ENCODE measurements at regions not wholly inside any gene's neighbourhood (a gene's known extent, or its start where the extent isn't known, plus 50 kb on each side); places are given as distances from the start of the nearest gene placed in this dataset.
"Not testable (repeated sequence)": the region's sequence is repeated elsewhere in the genome, so short reads cannot be mapped to it uniquely, and the experiment has no call there.

DNA sequence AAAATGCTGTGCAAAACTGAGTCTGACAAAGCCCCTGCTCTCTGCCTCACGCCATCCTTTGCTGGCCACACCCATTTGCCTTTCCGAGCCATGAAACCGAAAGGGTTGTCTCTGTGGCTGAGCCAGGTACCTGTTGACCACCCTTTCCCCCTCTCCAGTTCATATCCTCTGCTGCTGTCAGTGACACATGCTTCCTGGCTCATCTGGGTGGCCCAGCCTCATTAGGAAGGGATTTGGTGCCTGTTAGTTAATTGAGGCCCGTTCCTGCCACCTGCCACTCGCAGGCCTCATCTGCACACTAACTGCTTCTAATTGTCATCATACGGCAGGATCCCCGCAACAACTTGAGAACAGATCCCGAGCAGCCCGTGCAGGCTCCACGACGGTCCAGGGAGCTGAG lies 79.2 kb downstream of the OLIG1 start:
- no peaks in the 10 kb centered on the region for H4K20me1 ChIP-seq (ENCODE audit: insufficient read depth)
- H3K4me1 ChIP-seq (ENCODE audit: low read depth, poor library complexity, severe bottlenecking), result no peaks in the 10 kb centered on the region
- no peak overlapping the region for H3K9ac ChIP-seq
- H3K27ac ChIP-seq, result no peak overlapping the region
- no peak overlapping the region for H3K4me2 ChIP-seq
- H3K27me3 ChIP-seq (ENCODE audit: insufficient read depth, low read depth), result no peaks in the 10 kb centered on the region
- no peaks in the 10 kb centered on the region for H3K79me2 ChIP-seq (ENCODE audit: insufficient read depth, low read depth)
- no peak overlapping the region for H3K4me3 ChIP-seq (IDR thresholded peaks at IDR 0.05; ENCODE audit: insufficient read depth, low read depth, low read length)
- TF ChIP-seq, protein P1, sequence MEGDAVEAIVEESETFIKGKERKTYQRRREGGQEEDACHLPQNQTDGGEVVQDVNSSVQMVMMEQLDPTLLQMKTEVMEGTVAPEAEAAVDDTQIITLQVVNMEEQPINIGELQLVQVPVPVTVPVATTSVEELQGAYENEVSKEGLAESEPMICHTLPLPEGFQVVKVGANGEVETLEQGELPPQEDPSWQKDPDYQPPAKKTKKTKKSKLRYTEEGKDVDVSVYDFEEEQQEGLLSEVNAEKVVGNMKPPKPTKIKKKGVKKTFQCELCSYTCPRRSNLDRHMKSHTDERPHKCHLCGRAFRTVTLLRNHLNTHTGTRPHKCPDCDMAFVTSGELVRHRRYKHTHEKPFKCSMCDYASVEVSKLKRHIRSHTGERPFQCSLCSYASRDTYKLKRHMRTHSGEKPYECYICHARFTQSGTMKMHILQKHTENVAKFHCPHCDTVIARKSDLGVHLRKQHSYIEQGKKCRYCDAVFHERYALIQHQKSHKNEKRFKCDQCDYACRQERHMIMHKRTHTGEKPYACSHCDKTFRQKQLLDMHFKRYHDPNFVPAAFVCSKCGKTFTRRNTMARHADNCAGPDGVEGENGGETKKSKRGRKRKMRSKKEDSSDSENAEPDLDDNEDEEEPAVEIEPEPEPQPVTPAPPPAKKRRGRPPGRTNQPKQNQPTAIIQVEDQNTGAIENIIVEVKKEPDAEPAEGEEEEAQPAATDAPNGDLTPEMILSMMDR (conservative IDR thresholded peaks at IDR 0.05; ENCODE audit: low read depth, low read length), result no peak
- H2AFZ ChIP-seq (ENCODE audit: low read depth), result no peak overlapping the region
- H3K36me3 ChIP-seq (ENCODE audit: insufficient read depth), result no peaks in the 10 kb centered on the region

- not testable (repeated sequence) for H3K79me2 ChIP-seq (ENCODE audit: insufficient read depth, low read depth); H3K36me3 ChIP-seq (ENCODE audit: insufficient read depth); H3K4me3 ChIP-seq (IDR thresholded peaks at IDR 0.05; ENCODE audit: insufficient read depth, low read depth, low read length); H4K20me1 ChIP-seq (ENCODE audit: insufficient read depth); H3K4me2 ChIP-seq; H3K4me1 ChIP-seq (ENCODE audit: low read depth, poor library complexity, severe bottlenecking); H3K9ac ChIP-seq; H3K27me3 ChIP-seq (ENCODE audit: insufficient read depth, low read depth); H2AFZ ChIP-seq (ENCODE audit: low read depth); H3K27ac ChIP-seq
These were observed 78.8 kb upstream of the IFNAR2 start for GRCh38 chr21:33150968-33151367.

- Histone ChIP-seq H3K4me3 (IDR thresholded peaks at IDR 0.05; ENCODE audit: insufficient read depth, low read depth, low read length) (no peak overlapping the region), H2AFZ (ENCODE audit: low read depth) (no peak overlapping the region), H3K27ac (no peak overlapping the region), H3K27me3 (ENCODE audit: insufficient read depth, low read depth) (no peaks in the 10 kb centered on the region), H3K4me2 (no peak overlapping the region), H3K79me2 (ENCODE audit: insufficient read depth, low read depth) (no peaks in the 10 kb centered on the region), H3K36me3 (ENCODE audit: insufficient read depth) (no peaks in the 10 kb centered on the region), H4K20me1 (ENCODE audit: insufficient read depth) (no peaks in the 10 kb centered on the region), H3K9ac (no peak overlapping the region), H3K4me1 (ENCODE audit: low read depth, poor library complexity, severe bottlenecking) (no peaks in the 10 kb centered on the region)
- TF ChIP-seq, protein P1 (conservative IDR thresholded peaks at IDR 0.05; ENCODE audit: low read depth, low read length), result no peak
These were observed 77.6 kb upstream of the IFNAR2 start for GRCh38 chr21:33151941-33152731.

GRCh38 chr21:33152732-33153130 lies 77.0 kb upstream of the IFNAR2 start:
- H3K27me3 ChIP-seq (ENCODE audit: insufficient read depth, low read depth), result no peaks in the 10 kb centered on the region

GRCh38 chr21:33155005-33155404 lies 74.7 kb upstream of the IFNAR2 start:
- Histone ChIP-seq H2AFZ (ENCODE audit: low read depth) (no peak overlapping the region), H3K36me3 (ENCODE audit: insufficient read depth) (no peaks in the 10 kb centered on the region), H3K9ac (no peak overlapping the region), H4K20me1 (ENCODE audit: insufficient read depth) (no peaks in the 10 kb centered on the region), H3K27me3 (ENCODE audit: insufficient read depth, low read depth) (no peaks in the 10 kb centered on the region), H3K79me2 (ENCODE audit: insufficient read depth, low read depth) (no peaks in the 10 kb centered on the region), H3K27ac (no peak overlapping the region), H3K4me3 (IDR thresholded peaks at IDR 0.05; ENCODE audit: insufficient read depth, low read depth, low read length) (no peak overlapping the region), H3K4me1 (ENCODE audit: low read depth, poor library complexity, severe bottlenecking) (no peaks in the 10 kb centered on the region), H3K4me2 (no peak overlapping the region)
- TF ChIP-seq, protein P1 (conservative IDR thresholded peaks at IDR 0.05; ENCODE audit: low read depth, low read length), result no peak

More at GRCh38 chr21:33152732-33153130, 77.0 kb upstream of the IFNAR2 start:
- Histone ChIP-seq H3K27ac (no peak overlapping the region), H3K9ac (no peak overlapping the region), H2AFZ (ENCODE audit: low read depth) (no peak overlapping the region), H3K36me3 (ENCODE audit: insufficient read depth) (no peaks in the 10 kb centered on the region), H3K4me3 (IDR thresholded peaks at IDR 0.05; ENCODE audit: insufficient read depth, low read depth, low read length) (no peak overlapping the region), H3K4me1 (ENCODE audit: low read depth, poor library complexity, severe bottlenecking) (no peaks in the 10 kb centered on the region), H3K79me2 (ENCODE audit: insufficient read depth, low read depth) (no peaks in the 10 kb centered on the region), H3K4me2 (no peak overlapping the region), H4K20me1 (ENCODE audit: insufficient read depth) (no peaks in the 10 kb centered on the region)
- TF ChIP-seq, protein P1 (conservative IDR thresholded peaks at IDR 0.05; ENCODE audit: low read depth, low read length), result no peak
